B cell (primary cell): ENCODE measurements at regions not wholly inside any gene's neighbourhood (a gene's known extent, or its start where the extent isn't known, plus 50 kb on each side); places are given as distances from the start of the nearest gene placed in this dataset.

Experiments
- ATAC-seq: fragments of 200-7000 bp; cut with Tn5 transposase; one replicate; pipeline ENCODE4 v1.10.0; 2021; ENCODE audit warnings: low read depth, mild to moderate bottlenecking, moderate number of reproducible peaks, moderate library complexity
- CTCF ChIA-PET: fragments of 350-600 bp; sonication (Branson Sonifier 250); formaldehyde crosslinking; loops from one replicate; lab custom pipeline; 2021; ENCODE audit warnings: antibody characterized with exemption, inconsistent platforms; lab: Charles Lee
- POLR2A ChIA-PET: fragments of 350-600 bp; sonication (Branson Sonifier 250); formaldehyde crosslinking; loops from one replicate; lab custom pipeline; 2021; ENCODE audit warnings: antibody characterized with exemption; lab: Charles Lee
- DNase-seq: peaks from one replicate; pipeline ENCODE4 v3.0.0; 2013
- H2AFZ ChIP-seq: 2 replicates; pipeline ENCODE4 v1.6.1; 2012; ENCODE audit warnings: mild to moderate bottlenecking, low read depth, low read length; ENCODE audit not compliant: insufficient read depth, poor library complexity, severe bottlenecking
- H3K27ac ChIP-seq, 2 donors: 1 replicate in 1 of 2; 2 replicates in 1 of 2; pipeline ENCODE4 v1.5.1; 2012 to 2013; ENCODE audit warnings: low read length in 2 of 2, mild to moderate bottlenecking in 2 of 2, moderate library complexity in 1 of 2
- H3K27me3 ChIP-seq, 4 experiments: fragments of 200-600 bp in 1 of 4; sonication (generic) in 1 of 4; replicated peaks in 1 of 4; 1 replicate in 2 of 4; 2 replicates in 2 of 4; pipeline versions ENCODE4 v1.6.1 to v1.7.0; 2013 to 2016; ENCODE audit warnings: low read length in 3 of 4, mild to moderate bottlenecking in 2 of 4, mixed read lengths in 1 of 4, moderate library complexity in 1 of 4; ENCODE audit not compliant: insufficient read depth in 4 of 4, control insufficient read depth in 3 of 4; ENCODE audit errors: control extremely low read depth in 1 of 4
- H3K36me3 ChIP-seq, 2 experiments: replicated peaks in 1 of 2; 1 replicate in 1 of 2; 2 replicates in 1 of 2; pipeline versions ENCODE4 v1.6.1 to v1.7.1; 2013; ENCODE audit warnings: low read length in 1 of 2; ENCODE audit not compliant: insufficient read depth in 2 of 2, control insufficient read depth in 1 of 2; ENCODE audit errors: control extremely low read depth in 1 of 2, extremely low read depth in 1 of 2
- H3K4me1 ChIP-seq, 2 donors: fragments of 200-600 bp in 1 of 2; sonication (generic) in 1 of 2; 1 replicate in 1 of 2; 2 replicates in 1 of 2; pipeline versions ENCODE4 v1.5.1 to v1.6.1; 2013 to 2017; ENCODE audit warnings: low read length in 2 of 2; ENCODE audit not compliant: control insufficient read depth in 2 of 2, insufficient read depth in 2 of 2
- H3K4me2 ChIP-seq: replicated peaks from 2 replicates; pipeline ENCODE3; 2012; ENCODE audit warnings: mild to moderate bottlenecking, low read depth, low read length; ENCODE audit not compliant: poor library complexity, severe bottlenecking
- H3K4me3 ChIP-seq, 5 experiments: fragments of 200-600 bp in 1 of 5; sonication (generic) in 1 of 5; 1 replicate in 3 of 5; 2 replicates in 2 of 5; pipeline versions ENCODE4 v1.5.1 to v1.7.0; 2011 to 2016; ENCODE audit warnings: low read length in 4 of 5, mild to moderate bottlenecking in 4 of 5, low read depth in 2 of 5, control low read depth in 1 of 5, moderate library complexity in 1 of 5; ENCODE audit not compliant: insufficient read depth in 1 of 5; ENCODE audit errors: control extremely low read depth in 1 of 5, extremely low read depth in 1 of 5
- H3K79me2 ChIP-seq: fragments of 200-600 bp; sonication (generic); one replicate; pipeline ENCODE4 v1.6.0; 2016; ENCODE audit warnings: low read length; ENCODE audit not compliant: control insufficient read depth, insufficient read depth
- H3K9ac ChIP-seq: fragments of 200-600 bp; sonication (generic); 2 replicates; pipeline ENCODE4 v1.6.1; 2017; ENCODE audit warnings: mild to moderate bottlenecking, low read length, moderate library complexity
- H3K9me3 ChIP-seq, 3 donors: one replicate each; pipeline versions ENCODE4 v1.6.1 to v1.7.1; 2013; ENCODE audit warnings: low read length in 2 of 3; ENCODE audit not compliant: control insufficient read depth in 2 of 3, insufficient read depth in 1 of 3; ENCODE audit errors: control extremely low read depth in 1 of 3
- H4K20me1 ChIP-seq: 2 replicates; pipeline ENCODE4 v1.6.0; 2012; ENCODE audit warnings: mild to moderate bottlenecking, low read length; ENCODE audit not compliant: insufficient read depth, control insufficient read depth, poor library complexity, severe bottlenecking
- H3K27ac Mint-ChIP-seq: one replicate; pipeline ENCODE4 v1.8.0; 2021; ENCODE audit warnings: mixed read lengths
- H3K27me3 Mint-ChIP-seq: one replicate; pipeline ENCODE4 v1.8.0; 2021; ENCODE audit warnings: mixed read lengths
- H3K4me1 Mint-ChIP-seq: one replicate; pipeline ENCODE4 v1.8.0; 2021; ENCODE audit warnings: mixed read lengths
- H3K4me3 Mint-ChIP-seq: one replicate; pipeline ENCODE4 v1.8.0; 2021; ENCODE audit warnings: mixed read lengths
- H3K9me3 Mint-ChIP-seq: one replicate; pipeline ENCODE4 v1.8.0; 2022; ENCODE audit warnings: mixed read lengths; ENCODE audit not compliant: insufficient read depth
- CTCF ChIP-seq: fragments of 200-600 bp; IDR thresholded peaks from one replicate; pipeline ENCODE4 v1.8.0; 2022; ENCODE audit warnings: antibody characterized with exemption, mild to moderate bottlenecking
- EZH2 ChIP-seq: IDR thresholded peaks from 2 replicates; pipeline ENCODE4 v1.6.1; 2012; ENCODE audit warnings: borderline replicate concordance, low read depth, mild to moderate bottlenecking, moderate library complexity, low read length; ENCODE audit not compliant: insufficient read depth, poor library complexity, severe bottlenecking
- WGBS: methylation state at CpG from one replicate; pipeline ENCODE4 v1.1.5; 2013; ENCODE audit warnings: missing lambda C conversion rate; ENCODE audit not compliant: insufficient coverage; 5-methylcytosine and 5-hydroxymethylcytosine counted together
- intact Hi-C: fragments of 100-400 bp; cut with micrococcal nuclease; formaldehyde crosslinking; loops from one replicate; pipeline ENCODE4 v1.10.0; 2022

DNA sequence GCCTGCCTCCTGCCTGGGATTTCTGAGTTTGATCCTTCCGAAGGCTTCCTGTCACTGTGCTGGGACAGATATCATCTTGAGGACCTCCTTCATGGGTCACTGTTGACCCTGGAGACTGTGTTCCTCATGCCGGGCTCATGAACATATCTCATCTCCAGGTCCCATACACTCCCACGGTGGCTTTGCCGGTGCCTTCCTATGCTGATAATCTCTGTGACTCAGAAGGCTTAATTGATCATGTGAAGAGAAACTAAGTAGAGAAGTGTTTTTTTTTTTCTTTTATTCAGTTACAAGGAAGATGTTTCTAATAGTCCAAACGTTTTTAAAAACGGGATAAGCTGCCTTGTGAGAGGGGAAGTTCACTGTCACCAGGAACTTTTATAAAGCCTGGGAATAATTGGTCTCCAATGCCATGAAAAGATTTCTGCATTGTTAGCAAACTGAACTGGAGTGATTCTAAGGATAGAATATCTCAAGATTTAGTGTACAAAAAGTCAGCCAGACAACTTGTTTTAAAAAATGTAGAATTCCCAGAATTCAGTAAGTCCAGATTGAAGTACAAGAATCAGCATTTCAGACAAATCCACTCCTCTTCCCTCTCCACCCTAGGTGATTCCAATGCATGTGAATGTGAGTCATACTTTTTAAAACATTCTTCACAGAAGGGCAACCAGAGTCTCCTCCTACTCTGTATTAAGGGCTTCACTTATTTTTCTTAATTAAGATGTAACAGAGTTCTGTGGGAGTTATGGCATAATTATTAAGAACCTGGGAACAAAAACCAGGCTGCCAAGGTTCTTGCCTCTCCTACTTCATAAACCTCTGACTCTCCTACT is 139.8 kb upstream of the LGR5 start:
- ChIA-PET POLR2A (no interaction called here), CTCF (no interaction called here)
- Mint-ChIP-seq H3K27ac (no peak overlapping the region), H3K27me3 (peaks cover 4% of the 10 kb centered on the region), H3K4me1 (no peaks in the 10 kb centered on the region), H3K4me3 (no peak overlapping the region), H3K9me3 (no peaks in the 10 kb centered on the region)
- Histone ChIP-seq H3K9ac (no peak overlapping the region), H3K9me3 (no peaks in the 10 kb centered on the region), H3K27ac (no peak overlapping the region), H3K4me3 (no peak overlapping the region), H3K79me2 (no peaks in the 10 kb centered on the region), H3K36me3 (no peaks in the 10 kb centered on the region), H3K4me1 (no peaks in the 10 kb centered on the region), H2AFZ (no peak overlapping the region), H4K20me1 (no peaks in the 10 kb centered on the region), H3K27me3 (no peaks in the 10 kb centered on the region), H3K4me2 (no peak overlapping the region)
- TF ChIP-seq CTCF, result no peak
- no peak for TF ChIP-seq EZH2
- DNase-seq (no peak), ATAC-seq (no peak)
- WGBS, result 92% methylated on average over 4 of the region's 6 CpGs
- intact Hi-C loops, result no loop called here

- no peaks in the 10 kb centered on the region for H3K4me1 ChIP-seq
- intact Hi-C loops, result no loop called here
- POLR2A ChIA-PET, result no interaction called here
- Mint-ChIP-seq H3K4me1 (no peaks in the 10 kb centered on the region), H3K9me3 (no peaks in the 10 kb centered on the region), H3K4me3 (no peak overlapping the region), H3K27me3 (peaks cover 4% of the 10 kb centered on the region), H3K27ac (no peak overlapping the region)
- no peaks in the 10 kb centered on the region for H3K36me3 ChIP-seq
- H3K9me3 ChIP-seq, result no peaks in the 10 kb centered on the region
- no peak for TF ChIP-seq CTCF
- no peak for TF ChIP-seq EZH2
- CTCF ChIA-PET, result no interaction called here
- no peaks in the 10 kb centered on the region for H4K20me1 ChIP-seq
- H3K9ac ChIP-seq, result no peak overlapping the region
- no peaks in the 10 kb centered on the region for H3K27me3 ChIP-seq
- ATAC-seq (no peak), DNase-seq (no peak)
- no peak overlapping the region for H3K4me3 ChIP-seq
- H3K79me2 ChIP-seq, result no peaks in the 10 kb centered on the region
- H3K4me2 ChIP-seq, result no peak overlapping the region
- no peak overlapping the region for H2AFZ ChIP-seq
- H3K27ac ChIP-seq, result no peak overlapping the region
Observed at GRCh38 chr12:71297930-71298329, 140.1 kb upstream of the TSPAN8 start.
